Mesenchymal stem cell (in vitro differentiated cells and primary cell): ENCODE measurements at regions not wholly inside any gene's neighbourhood (a gene's known extent, or its start where the extent isn't known, plus 50 kb on each side); places are given as distances from the start of the nearest gene placed in this dataset.

Experiments
- DNase-seq: peaks from one replicate; pipeline ENCODE4 v3.0.0-alpha.2; 2013
- H2AFZ ChIP-seq: one replicate; pipeline ENCODE4 v1.6.1; 2013; ENCODE audit warnings: low read depth, mild to moderate bottlenecking, control low read depth, inconsistent platforms, low read length, moderate library complexity
- H2AK5ac ChIP-seq: 2 replicates; pipeline ENCODE4 v1.6.1; 2013; ENCODE audit warnings: low read length, moderate library complexity, mild to moderate bottlenecking, inconsistent platforms; ENCODE audit not compliant: severe bottlenecking
- H2BK120ac ChIP-seq: one replicate; pipeline ENCODE4 v1.6.1; 2013; ENCODE audit warnings: low read depth, mild to moderate bottlenecking, inconsistent platforms, low read length, moderate library complexity
- H2BK12ac ChIP-seq, 2 experiments: one replicate each; pipeline ENCODE4 v1.6.1; 2013; ENCODE audit warnings: inconsistent platforms in 2 of 2, low read length in 2 of 2, mild to moderate bottlenecking in 2 of 2, moderate library complexity in 2 of 2, control low read depth in 1 of 2
- H2BK15ac ChIP-seq: one replicate; pipeline ENCODE4 v1.6.1; 2013; ENCODE audit warnings: mild to moderate bottlenecking, low read depth, inconsistent platforms; ENCODE audit not compliant: poor library complexity, severe bottlenecking
- H2BK5ac ChIP-seq: 2 replicates; pipeline ENCODE4 v1.6.1; 2013; ENCODE audit warnings: low read depth, mild to moderate bottlenecking, low read length, control low read depth, inconsistent platforms; ENCODE audit not compliant: poor library complexity, severe bottlenecking
- H3K14ac ChIP-seq, 2 experiments: one replicate each; pipeline ENCODE4 v1.6.1; 2013; ENCODE audit warnings: inconsistent platforms in 2 of 2, low read length in 2 of 2, control low read depth in 1 of 2, mild to moderate bottlenecking in 1 of 2, moderate library complexity in 1 of 2
- H3K18ac ChIP-seq, 2 experiments: one replicate each; pipeline ENCODE4 v1.6.1; 2013; ENCODE audit warnings: inconsistent platforms in 2 of 2, low read length in 2 of 2, control low read depth in 1 of 2, low read depth in 1 of 2, mild to moderate bottlenecking in 1 of 2
- H3K23ac ChIP-seq, 2 experiments: one replicate each; pipeline ENCODE4 v1.6.1; 2013; ENCODE audit warnings: inconsistent platforms in 2 of 2, low read length in 2 of 2, mild to moderate bottlenecking in 2 of 2, moderate library complexity in 2 of 2, control low read depth in 1 of 2
- H3K27ac ChIP-seq: 2 replicates; pipeline ENCODE4 v1.5.1; 2013; ENCODE audit warnings: mild to moderate bottlenecking, moderate library complexity, low read length, control low read depth, inconsistent platforms; ENCODE audit not compliant: poor library complexity, severe bottlenecking
- H3K27me3 ChIP-seq, 2 experiments: 2 replicates each; pipeline versions ENCODE4 v1.6.1 to v1.7.0; 2013; ENCODE audit warnings: low read length in 2 of 2, mild to moderate bottlenecking in 2 of 2, moderate library complexity in 2 of 2, control low read depth in 1 of 2, inconsistent platforms in 1 of 2; ENCODE audit not compliant: control insufficient read depth in 1 of 2, insufficient read depth in 1 of 2
- H3K36me3 ChIP-seq, 2 experiments: 2 replicates each; pipeline versions ENCODE4 v1.6.1 to v1.7.0; 2013; ENCODE audit warnings: low read length in 2 of 2, control low read depth in 1 of 2, inconsistent platforms in 1 of 2, low read depth in 1 of 2, mild to moderate bottlenecking in 1 of 2; ENCODE audit not compliant: insufficient read depth in 2 of 2, control insufficient read depth in 1 of 2
- H3K4ac ChIP-seq, 2 experiments: one replicate each; pipeline ENCODE4 v1.6.1; 2013; ENCODE audit warnings: inconsistent platforms in 2 of 2, low read length in 2 of 2, mild to moderate bottlenecking in 2 of 2, moderate library complexity in 2 of 2, control low read depth in 1 of 2, low read depth in 1 of 2
- H3K4me1 ChIP-seq: 2 replicates; pipeline ENCODE4 v1.6.1; 2013; ENCODE audit warnings: low read depth, low read length, control low read depth; ENCODE audit not compliant: control insufficient read depth, insufficient read depth
- H3K4me2 ChIP-seq: 2 replicates; pipeline ENCODE4 v1.6.1; 2013; ENCODE audit warnings: low read length, mild to moderate bottlenecking, inconsistent platforms; ENCODE audit not compliant: poor library complexity, severe bottlenecking
- H3K4me3 ChIP-seq, 2 experiments: 2 replicates each; pipeline versions ENCODE4 v1.5.1 to v1.7.0; 2013; ENCODE audit warnings: low read length in 2 of 2, mild to moderate bottlenecking in 2 of 2, control low read depth in 1 of 2, low read depth in 1 of 2; ENCODE audit not compliant: insufficient read depth in 1 of 2
- H3K79me1 ChIP-seq: replicated peaks from 2 replicates; pipeline ENCODE4 v1.6.1; 2013; ENCODE audit warnings: mild to moderate bottlenecking, control low read depth, low read length, inconsistent platforms; ENCODE audit not compliant: poor library complexity, severe bottlenecking
- H3K9ac ChIP-seq: 2 replicates; pipeline ENCODE4 v1.7.0; 2013; ENCODE audit warnings: mild to moderate bottlenecking, low read length, moderate library complexity
- H3K9me3 ChIP-seq: 2 replicates; pipeline ENCODE4 v1.7.0; 2013; ENCODE audit warnings: mild to moderate bottlenecking, low read length; ENCODE audit not compliant: control insufficient read depth
- H4K8ac ChIP-seq: one replicate; pipeline ENCODE4 v1.6.1; 2013; ENCODE audit warnings: inconsistent platforms, mild to moderate bottlenecking, low read length, moderate library complexity
- H4K91ac ChIP-seq: one replicate; pipeline ENCODE4 v1.6.1; 2013; ENCODE audit warnings: mild to moderate bottlenecking, low read length, inconsistent platforms
- WGBS: methylation state at CpG from one replicate; pipeline ENCODE4 v1.1.7; 2013; ENCODE audit warnings: mixed read lengths; 5-methylcytosine and 5-hydroxymethylcytosine counted together

DNA sequence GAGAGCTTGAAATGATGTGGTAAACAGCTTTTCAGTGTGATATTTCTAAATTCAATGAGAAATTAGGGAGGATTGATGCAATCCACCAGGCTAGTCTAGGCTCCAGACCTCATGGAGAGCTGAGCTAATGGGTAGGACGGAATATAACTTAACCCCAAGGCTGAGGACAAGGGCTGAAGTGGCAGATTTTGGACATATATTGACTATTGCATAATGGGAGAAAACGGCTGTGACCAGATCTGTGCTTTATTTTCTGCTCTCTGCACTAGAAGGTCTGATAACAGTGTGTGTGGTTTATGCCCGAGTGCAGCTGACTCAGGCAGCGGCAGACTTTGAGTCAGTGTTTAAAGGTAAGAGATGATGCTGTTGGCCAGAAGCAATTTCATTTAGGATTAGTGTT, 70.6 kb downstream of the ACTBL2 start:
- Histone ChIP-seq H2BK12ac (no peak overlapping the region), H3K18ac (no peak overlapping the region), H3K4me1 (no peaks in the 10 kb centered on the region), H3K23ac (no peak overlapping the region), H3K4me3 (no peak overlapping the region), H2BK15ac (no peak overlapping the region), H2BK120ac (no peak overlapping the region), H3K27me3 (no peaks in the 10 kb centered on the region), H2AFZ (no peak overlapping the region), H2BK5ac (no peak overlapping the region), H3K36me3 (no peaks in the 10 kb centered on the region), H3K14ac (no peak overlapping the region), H4K8ac (no peak overlapping the region), H3K27ac (no peak overlapping the region), H3K9ac (peak overlapping the region; percentile 28), H3K4ac (no peak overlapping the region), H3K9me3 (no peaks in the 10 kb centered on the region), H3K4me2 (no peak overlapping the region), H4K91ac (no peak overlapping the region), H2AK5ac (no peak overlapping the region), H3K79me1 (no peaks in the 10 kb centered on the region)
- DNase-seq = peak; percentile 77
- 35% methylated on average over 4 of the region's 4 CpGs for WGBS

DNA sequence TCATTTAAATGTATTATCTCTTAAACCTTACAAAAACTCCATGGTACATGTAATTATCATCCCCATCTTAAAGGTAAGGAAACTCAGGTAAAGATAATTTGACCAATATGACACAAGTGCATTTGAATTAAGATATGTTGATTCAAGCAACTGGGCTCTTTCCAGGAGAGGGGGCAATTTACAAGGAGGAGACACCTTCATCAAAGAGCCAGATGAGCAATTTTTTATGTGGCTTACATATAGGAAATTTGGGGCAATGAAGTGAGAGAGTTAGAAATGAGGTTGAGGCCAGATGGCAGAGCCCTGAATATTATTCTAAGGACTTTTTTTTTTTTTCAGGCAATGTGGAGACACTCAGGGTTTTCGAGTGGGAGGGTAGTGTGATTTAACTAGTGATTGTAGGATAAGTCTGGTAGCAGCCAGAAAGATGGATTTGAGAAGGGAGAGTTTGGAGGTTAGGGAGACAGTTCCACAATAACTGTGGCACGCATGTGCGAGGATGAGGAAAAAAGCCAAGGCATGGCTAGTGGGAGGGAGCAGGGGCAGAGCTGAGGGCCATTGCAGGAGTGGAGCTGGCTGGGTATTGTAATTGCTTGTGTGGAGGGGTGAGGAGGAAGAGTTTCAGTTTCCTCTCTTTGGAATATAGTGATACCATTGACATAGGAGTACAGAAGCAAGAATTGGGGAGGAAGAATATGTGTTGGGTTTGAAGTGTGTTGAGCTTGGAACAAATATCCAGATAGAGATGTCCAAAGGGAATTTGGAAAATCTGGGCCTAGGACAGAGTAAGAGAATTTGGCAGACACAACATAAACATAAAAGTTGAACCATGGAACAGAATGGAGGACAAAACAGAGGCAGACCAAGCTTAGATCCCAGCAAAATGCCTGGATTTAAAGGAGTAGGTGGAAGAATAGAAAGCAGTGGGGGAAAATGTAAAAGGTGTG, 72.0 kb downstream of the ACTBL2 start:
- no peak overlapping the region for H3K27ac ChIP-seq
- H3K4me1 ChIP-seq = no peaks in the 10 kb centered on the region
- no peak for DNase-seq
- H3K79me1 ChIP-seq = no peaks in the 10 kb centered on the region
- no peak overlapping the region for H2AFZ ChIP-seq
- no peaks in the 10 kb centered on the region for H3K36me3 ChIP-seq
- H2BK5ac ChIP-seq = no peak overlapping the region
- peak overlapping the region; percentile 45 for H4K8ac ChIP-seq
- H3K18ac ChIP-seq = peak overlapping the region; percentile 46 to 84
- no peak overlapping the region for H3K23ac ChIP-seq
- peak overlapping the region; percentile 81 to 82 for H3K4ac ChIP-seq
- H3K9ac ChIP-seq = no peak overlapping the region
- H2BK120ac ChIP-seq = peak overlapping the region; percentile 29
- no peaks in the 10 kb centered on the region for H3K9me3 ChIP-seq
- WGBS = 98% methylated on average over 3 of the region's 3 CpGs
- no peak overlapping the region for H2BK15ac ChIP-seq
- no peak overlapping the region for H3K4me3 ChIP-seq
- no peaks in the 10 kb centered on the region for H3K27me3 ChIP-seq
- H2AK5ac ChIP-seq = no peak overlapping the region
- no peak overlapping the region for H3K4me2 ChIP-seq
- peak overlapping the region in 1 of 2 experiments; percentile 86 for H3K14ac ChIP-seq
- peak overlapping the region; percentile 89 to 96 for H2BK12ac ChIP-seq
- peak overlapping the region; percentile 96 for H4K91ac ChIP-seq

DNA sequence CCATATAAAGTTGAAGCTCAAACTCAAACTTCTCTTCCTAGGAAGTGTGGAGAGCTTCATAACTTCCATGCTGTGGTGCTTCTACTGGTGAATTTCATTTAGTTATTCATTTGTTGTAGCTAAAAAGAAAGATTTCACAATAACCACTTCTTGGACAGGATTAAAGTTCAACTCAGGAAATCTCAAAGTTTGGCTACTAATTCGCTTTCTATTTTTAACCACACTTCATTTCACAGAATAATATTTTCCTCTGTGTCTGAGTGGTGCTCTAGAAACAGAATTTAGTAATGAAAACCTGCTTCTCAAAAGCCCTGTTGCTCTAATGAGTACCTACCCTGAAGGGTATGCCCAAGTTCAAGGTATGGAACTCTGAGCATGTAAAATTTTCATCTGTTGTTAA, 73.9 kb downstream of the ACTBL2 start:
- no peak overlapping the region for H3K4ac ChIP-seq
- H3K9me3 ChIP-seq = no peaks in the 10 kb centered on the region
- no peaks in the 10 kb centered on the region for H3K36me3 ChIP-seq
- peak overlapping the region; percentile 64 for H3K9ac ChIP-seq
- H2BK15ac ChIP-seq = no peak overlapping the region
- H3K79me1 ChIP-seq = no peaks in the 10 kb centered on the region
- DNase-seq = peak; percentile 26
- H2BK12ac ChIP-seq = no peak overlapping the region
- no peaks in the 10 kb centered on the region for H3K4me1 ChIP-seq
- no CpG with 5 or more reads among the region's 1 CpG for WGBS
- no peak overlapping the region for H3K23ac ChIP-seq
- no peak overlapping the region for H4K8ac ChIP-seq
- H3K14ac ChIP-seq = no peak overlapping the region
- H2AFZ ChIP-seq = no peak overlapping the region
- no peak overlapping the region for H3K4me3 ChIP-seq
- H2BK120ac ChIP-seq = no peak overlapping the region
- H3K27ac ChIP-seq = no peak overlapping the region
- no peaks in the 10 kb centered on the region for H3K27me3 ChIP-seq
- no peak overlapping the region for H3K18ac ChIP-seq
- H3K4me2 ChIP-seq = no peak overlapping the region
- no peak overlapping the region for H2AK5ac ChIP-seq
- no peak overlapping the region for H2BK5ac ChIP-seq
- H4K91ac ChIP-seq = no peak overlapping the region

- no peak for DNase-seq
- Histone ChIP-seq H2BK120ac (no peak overlapping the region), H2AK5ac (no peak overlapping the region), H3K4me2 (no peak overlapping the region), H3K27me3 (no peaks in the 10 kb centered on the region), H4K8ac (no peak overlapping the region), H2BK5ac (no peak overlapping the region), H3K23ac (peak overlapping the region in 1 of 2 experiments; percentile 42), H3K9ac (peak overlapping the region; percentile 20), H2AFZ (no peak overlapping the region), H3K9me3 (no peaks in the 10 kb centered on the region), H3K14ac (peak overlapping the region in 1 of 2 experiments; percentile 90), H2BK15ac (peak overlapping the region; percentile 26), H3K4me3 (peak overlapping the region in 1 of 2 experiments; percentile 26), H2BK12ac (peak overlapping the region; percentile 32 to 87), H4K91ac (no peak overlapping the region), H3K36me3 (no peaks in the 10 kb centered on the region), H3K27ac (no peak overlapping the region), H3K18ac (peak overlapping the region; percentile 43 to 45), H3K4ac (peak overlapping the region in 1 of 2 experiments; percentile 92), H3K79me1 (no peaks in the 10 kb centered on the region), H3K4me1 (no peaks in the 10 kb centered on the region)
- WGBS = 77% methylated on average over 5 of the region's 5 CpGs
Observed at GRCh38 chr5:57408285-57408684, 74.3 kb downstream of the ACTBL2 start.
